Activated CD4-positive, alpha-beta T cell treated with anti-CD3 and anti-CD28 coated beads, Interleukin-2, amount 10 ng/mL, durations not matched to agents 7 days and 5 days (primary cell): ENCODE measurements at regions not wholly inside any gene's neighbourhood (a gene's known extent, or its start where the extent isn't known, plus 50 kb on each side); places are given as distances from the start of the nearest gene placed in this dataset.

Source experiments
- CTCF ChIA-PET: fragments of 350-600 bp; sonication (Branson Sonifier 250); formaldehyde crosslinking; loops from one replicate; lab custom pipeline; 2021; ENCODE audit warnings: antibody characterized with exemption; lab: Charles Lee
- POLR2A ChIA-PET: fragments of 350-600 bp; sonication (Branson Sonifier 250); formaldehyde crosslinking; loops from one replicate; lab custom pipeline; 2021; ENCODE audit warnings: antibody characterized with exemption; lab: Charles Lee
- DNase-seq: peaks from one replicate; pipeline ENCODE4 v3.0.0-alpha.2; 2020
- H3K27ac Mint-ChIP-seq: one replicate; pipeline ENCODE4 v1.8.0; 2021; ENCODE audit warnings: mild to moderate bottlenecking, moderate library complexity, mixed read lengths
- H3K27me3 Mint-ChIP-seq: one replicate; pipeline ENCODE4 v1.8.0; 2021; ENCODE audit warnings: mixed read lengths
- H3K36me3 Mint-ChIP-seq: one replicate; pipeline ENCODE4 v1.8.0; 2021; ENCODE audit warnings: low read depth, mixed read lengths
- H3K4me1 Mint-ChIP-seq: one replicate; pipeline ENCODE4 v1.8.0; 2021; ENCODE audit warnings: mixed read lengths
- H3K4me3 Mint-ChIP-seq: one replicate; pipeline ENCODE4 v1.8.0; 2021; ENCODE audit warnings: mild to moderate bottlenecking, moderate library complexity, mixed read lengths
- H3K9me3 Mint-ChIP-seq: one replicate; pipeline ENCODE4 v1.8.0; 2021; ENCODE audit warnings: mixed read lengths

- H3K27ac Mint-ChIP-seq, result no peak overlapping the region
- DNase-seq, result no peak
- POLR2A ChIA-PET, result no interaction called here
- peaks cover 22% of the 10 kb centered on the region for H3K36me3 Mint-ChIP-seq
- no peaks in the 10 kb centered on the region for H3K27me3 Mint-ChIP-seq
- CTCF ChIA-PET, result interaction anchor here (1.0 kb wide), 1 partner anchor 31 kb away, joined by 4 read pairs; no protein-coding TSS in a partner anchor
- H3K4me1 Mint-ChIP-seq, result peaks cover 15% of the 10 kb centered on the region
- H3K4me3 Mint-ChIP-seq, result no peak overlapping the region
- H3K9me3 Mint-ChIP-seq, result peaks cover 22% of the 10 kb centered on the region
Measured at GRCh38 chr2:195471807-195472206, 185.2 kb upstream of the SLC39A10 start.

GRCh38 chr2:195471163-195471562, 185.9 kb upstream of the SLC39A10 start:
- CTCF ChIA-PET, result interaction anchor here (1.0 kb wide), 1 partner anchor 30 kb away, joined by 4 read pairs; no protein-coding TSS in a partner anchor
- Mint-ChIP-seq H3K27me3 (no peaks in the 10 kb centered on the region), H3K4me1 (peaks cover 15% of the 10 kb centered on the region), H3K27ac (no peak overlapping the region), H3K36me3 (peaks cover 23% of the 10 kb centered on the region), H3K4me3 (no peak overlapping the region), H3K9me3 (peaks cover 22% of the 10 kb centered on the region)
- no peak for DNase-seq
- POLR2A ChIA-PET, result no interaction called here

- Mint-ChIP-seq H3K36me3 (peaks cover 27% of the 10 kb centered on the region), H3K27me3 (no peaks in the 10 kb centered on the region), H3K27ac (no peak overlapping the region), H3K4me3 (no peak overlapping the region), H3K4me1 (peaks cover 13% of the 10 kb centered on the region), H3K9me3 (peaks cover 27% of the 10 kb centered on the region)
- POLR2A ChIA-PET, result no interaction called here
- CTCF ChIA-PET, result no interaction called here
- DNase-seq, result no peak
Measured at GRCh38 chr2:195470622-195471021, 186.4 kb upstream of the SLC39A10 start.

- CTCF ChIA-PET, result interaction anchor here (0.8 kb wide), 1 partner anchor 14 kb away, joined by 3 read pairs; no protein-coding TSS in a partner anchor
Measured at GRCh38 chr2:195468771-195469170, 188.3 kb upstream of the SLC39A10 start.

GRCh38 chr2:195466427-195466826, 190.6 kb upstream of the SLC39A10 start:
- CTCF ChIA-PET, result interaction anchor here (0.6 to 2.6 kb wide), 6 partner anchors 9 to 274 kb away, joined by 3 to 7 read pairs (median 4); no protein-coding TSS in a partner anchor
- POLR2A ChIA-PET, result no interaction called here
- Mint-ChIP-seq H3K27ac (no peak overlapping the region), H3K4me3 (no peak overlapping the region), H3K27me3 (no peaks in the 10 kb centered on the region), H3K36me3 (peaks cover 23% of the 10 kb centered on the region), H3K4me1 (peaks cover 10% of the 10 kb centered on the region), H3K9me3 (peaks cover 30% of the 10 kb centered on the region)
- DNase-seq, result no peak

More at GRCh38 chr2:195468771-195469170, 188.3 kb upstream of the SLC39A10 start:
- POLR2A ChIA-PET, result no interaction called here
- Mint-ChIP-seq H3K9me3 (peaks cover 30% of the 10 kb centered on the region), H3K27ac (no peak overlapping the region), H3K4me1 (peaks cover 8% of the 10 kb centered on the region), H3K27me3 (no peaks in the 10 kb centered on the region), H3K36me3 (peaks cover 27% of the 10 kb centered on the region), H3K4me3 (no peak overlapping the region)
- no peak for DNase-seq

GRCh38 chr2:195461010-195461409, 196.0 kb upstream of the SLC39A10 start:
- ChIA-PET POLR2A (no interaction called here), CTCF (no interaction called here)
- Mint-ChIP-seq H3K27me3 (no peaks in the 10 kb centered on the region), H3K27ac (no peak overlapping the region), H3K4me3 (no peak overlapping the region), H3K4me1 (peaks cover 8% of the 10 kb centered on the region), H3K9me3 (peaks cover 27% of the 10 kb centered on the region), H3K36me3 (peaks cover 19% of the 10 kb centered on the region)
- no peak for DNase-seq

- H3K27ac Mint-ChIP-seq, result no peak overlapping the region
- peaks cover 20% of the 10 kb centered on the region for H3K9me3 Mint-ChIP-seq
- peaks cover 12% of the 10 kb centered on the region for H3K36me3 Mint-ChIP-seq
- H3K27me3 Mint-ChIP-seq, result no peaks in the 10 kb centered on the region
- POLR2A ChIA-PET, result no interaction called here
- peaks cover 16% of the 10 kb centered on the region for H3K4me1 Mint-ChIP-seq
- no peak for DNase-seq
- no peak overlapping the region for H3K4me3 Mint-ChIP-seq
- CTCF ChIA-PET, result no interaction called here
Measured at GRCh38 chr2:195458936-195459335, 198.1 kb upstream of the SLC39A10 start.

- peaks cover 17% of the 10 kb centered on the region for H3K9me3 Mint-ChIP-seq
- H3K27ac Mint-ChIP-seq, result no peak overlapping the region
- H3K27me3 Mint-ChIP-seq, result no peaks in the 10 kb centered on the region
- POLR2A ChIA-PET, result no interaction called here
- H3K4me1 Mint-ChIP-seq, result peaks cover 19% of the 10 kb centered on the region
- peaks cover 8% of the 10 kb centered on the region for H3K36me3 Mint-ChIP-seq
- DNase-seq, result no peak
- CTCF ChIA-PET, result interaction anchor here (0.6 kb wide), 1 partner anchor 225 kb away, joined by 4 read pairs; no protein-coding TSS in a partner anchor
- no peak overlapping the region for H3K4me3 Mint-ChIP-seq
Measured at GRCh38 chr2:195457873-195458272, 199.2 kb upstream of the SLC39A10 start.

GRCh38 chr2:195456771-195457170, 200.3 kb upstream of the SLC39A10 start:
- H3K9me3 Mint-ChIP-seq, result peaks cover 16% of the 10 kb centered on the region
- CTCF ChIA-PET, result no interaction called here
- H3K36me3 Mint-ChIP-seq, result peaks cover 8% of the 10 kb centered on the region
- H3K4me1 Mint-ChIP-seq, result peaks cover 17% of the 10 kb centered on the region
- no peak for DNase-seq
- H3K4me3 Mint-ChIP-seq, result no peak overlapping the region
- POLR2A ChIA-PET, result no interaction called here
- H3K27me3 Mint-ChIP-seq, result no peaks in the 10 kb centered on the region
- H3K27ac Mint-ChIP-seq, result no peak overlapping the region

GRCh38 chr2:195451160-195451559, 205.9 kb upstream of the SLC39A10 start:
- Mint-ChIP-seq H3K4me3 (no peak overlapping the region), H3K4me1 (peaks cover 12% of the 10 kb centered on the region), H3K9me3 (peaks cover 9% of the 10 kb centered on the region), H3K27me3 (no peaks in the 10 kb centered on the region), H3K36me3 (peaks cover 2% of the 10 kb centered on the region), H3K27ac (no peak overlapping the region)
- no peak for DNase-seq
- POLR2A ChIA-PET, result no interaction called here
- CTCF ChIA-PET, result interaction anchor here (1.0 to 1.4 kb wide), 4 partner anchors 11 to 65 kb away, joined by 3 to 5 read pairs (median 4); no protein-coding TSS in a partner anchor

GRCh38 chr2:195450552-195451113, 206.4 kb upstream of the SLC39A10 start:
- no peak overlapping the region for H3K27ac Mint-ChIP-seq
- POLR2A ChIA-PET, result no interaction called here
- DNase-seq, result no peak
- peaks cover 9% of the 10 kb centered on the region for H3K9me3 Mint-ChIP-seq
- peaks cover 12% of the 10 kb centered on the region for H3K4me1 Mint-ChIP-seq
- H3K36me3 Mint-ChIP-seq, result peaks cover 2% of the 10 kb centered on the region
- no peaks in the 10 kb centered on the region for H3K27me3 Mint-ChIP-seq
- H3K4me3 Mint-ChIP-seq, result no peak overlapping the region
- CTCF ChIA-PET, result interaction anchor here (0.9 to 1.1 kb wide), 4 partner anchors 23 to 83 kb away, joined by 3 to 4 read pairs (median 3); no protein-coding TSS in a partner anchor

GRCh38 chr2:195447323-195447975, 209.6 kb upstream of the SLC39A10 start:
- Mint-ChIP-seq H3K27me3 (no peaks in the 10 kb centered on the region), H3K27ac (no peak overlapping the region)

GRCh38 chr2:195445639-195446038, 211.4 kb upstream of the SLC39A10 start:
- DNase-seq, result no peak
- Mint-ChIP-seq H3K4me1 (peaks cover 4% of the 10 kb centered on the region), H3K9me3 (peaks cover 32% of the 10 kb centered on the region), H3K27ac (no peak overlapping the region), H3K27me3 (no peaks in the 10 kb centered on the region), H3K36me3 (peaks cover 22% of the 10 kb centered on the region), H3K4me3 (no peak overlapping the region)
- ChIA-PET POLR2A (no interaction called here), CTCF (interaction anchor here (0.5 kb wide), 1 partner anchor 516 kb away, joined by 3 read pairs; no protein-coding TSS in a partner anchor)

More at GRCh38 chr2:195447323-195447975, 209.6 kb upstream of the SLC39A10 start:
- Mint-ChIP-seq H3K4me3 (no peak overlapping the region), H3K36me3 (peaks cover 6% of the 10 kb centered on the region), H3K9me3 (peaks cover 17% of the 10 kb centered on the region), H3K4me1 (peaks cover 1% of the 10 kb centered on the region)
- ChIA-PET POLR2A (no interaction called here), CTCF (no interaction called here)
- DNase-seq, result no peak
